A549 (cell line): ENCODE measurements at regions not wholly inside any gene's neighbourhood (a gene's known extent, or its start where the extent isn't known, plus 50 kb on each side); places are given as distances from the start of the nearest gene placed in this dataset.
A peak's percentile ranks its signal among the peaks of the same experiment; 100 is the strongest.

Source experiments
- ATAC-seq, 2 experiments: fragments of 200-7000 bp in 1 of 2; fragments of >200 bp in 1 of 2; cut with Nextera tagmentation in 1 of 2; cut with Tn5 transposase in 1 of 2; 3 replicates each; pipeline versions ENCODE4 v1.8.0 to v1.9.1; 2018 to 2020; ENCODE audit warnings: mild to moderate bottlenecking in 1 of 2, moderate library complexity in 1 of 2
- CTCF ChIA-PET: fragments of 300-600 bp; sonication (Branson Sonifier 250); formaldehyde crosslinking; extraction: SDS; loops from one replicate; lab custom pipeline; 2021; ENCODE audit warnings: antibody characterized with exemption, inconsistent platforms; lab: Yijun Ruan, JAX
- POLR2A ChIA-PET: fragments of 350-600 bp; formaldehyde crosslinking; extraction: SDS; loops from one replicate; lab custom pipeline; 2021; ENCODE audit warnings: antibody characterized with exemption, inconsistent platforms; lab: Yijun Ruan, JAX
- DNase-seq, 2 experiments: peaks; one replicate each; pipeline versions ENCODE4 v3.0.0 to v3.0.0-alpha.2; 2011 to 2016; ENCODE audit warnings: low read depth in 1 of 2, low spot score in 1 of 2
- FAIRE-seq: peaks from 2 replicates; lab custom pipeline; 2011; peaks lifted over from hg19 to GRCh38; lab: Jason Lieb, UNC
- H3K27ac ChIP-seq, 2 experiments: fragments of >200 bp; sonication (Bioruptor Twin); formaldehyde crosslinking; 3 replicates each; pipeline ENCODE4 v1.5.1; 2016 to 2017
- H3K4me1 ChIP-seq: fragments of >200 bp; sonication (Bioruptor Twin); formaldehyde crosslinking; 3 replicates; pipeline ENCODE4 v1.6.1; 2016
- H3K4me2 ChIP-seq: fragments of >200 bp; sonication (Bioruptor Twin); formaldehyde crosslinking; 3 replicates; pipeline ENCODE4 v1.6.1; 2016
- H3K4me3 ChIP-seq: fragments of >200 bp; sonication (Bioruptor Twin); formaldehyde crosslinking; 3 replicates; pipeline ENCODE4 v1.5.1; 2016
- H3K9me3 ChIP-seq: fragments of >200 bp; sonication (Bioruptor Twin); formaldehyde crosslinking; 3 replicates; pipeline ENCODE4 v1.6.1; 2016
- ATOH8 ChIP-seq: fragments of 250-450 bp; sonication (Bioruptor Pico); IDR thresholded peaks from 2 replicates; pipeline ENCODE4 v1.5.0; 2020; ENCODE audit warnings: low read depth, mild to moderate bottlenecking, moderate library complexity
- CBX2 ChIP-seq: fragments of 200-600 bp; sonication (generic); IDR thresholded peaks from 2 replicates; pipeline ENCODE4 v1.6.1; 2016; ENCODE audit warnings: low read depth, mild to moderate bottlenecking, borderline replicate concordance
- CEBPB ChIP-seq, 2 experiments: fragments of >200 bp in 1 of 2; sonication (Bioruptor Twin) in 1 of 2; formaldehyde crosslinking in 1 of 2; IDR thresholded peaks; 2 replicates each; pipeline ENCODE4 v1.6.1; 2012 to 2016
- CHD4 ChIP-seq: fragments of 200-600 bp; sonication (generic); IDR thresholded peaks from 2 replicates; pipeline ENCODE4 v1.6.1; 2016; ENCODE audit warnings: antibody characterized with exemption, mild to moderate bottlenecking, borderline replicate concordance
- CTCF ChIP-seq: fragments of >200 bp; sonication (Bioruptor Twin); formaldehyde crosslinking; IDR thresholded peaks from 3 replicates; pipeline ENCODE4 v1.5.1; 2016
- E2F6 ChIP-seq: IDR thresholded peaks from 2 replicates; pipeline ENCODE4 v1.6.1; 2012; ENCODE audit warnings: low read depth, borderline replicate concordance
- EP300 ChIP-seq, 2 experiments: fragments of >200 bp; sonication (Bioruptor Twin); formaldehyde crosslinking; IDR thresholded peaks; 2 replicates in 1 of 2; 3 replicates in 1 of 2; pipeline ENCODE4 v1.6.1; 2016 to 2017
- FOSB ChIP-seq: fragments of 250-450 bp; sonication (Bioruptor Pico); IDR thresholded peaks from 2 replicates; pipeline ENCODE4 v1.5.0; 2020; ENCODE audit warnings: mild to moderate bottlenecking, moderate library complexity
- GATA3 ChIP-seq: IDR thresholded peaks from 2 replicates; pipeline ENCODE4 v1.6.1; 2012; ENCODE audit warnings: borderline replicate concordance
- HOXB13 ChIP-seq: fragments of 250-450 bp; sonication (Bioruptor Pico); IDR thresholded peaks from 2 replicates; pipeline ENCODE4 v1.5.0; 2020; ENCODE audit warnings: low read depth, mild to moderate bottlenecking, moderate library complexity
- JUN ChIP-seq, 2 experiments: fragments of >200 bp; sonication (Bioruptor Twin); formaldehyde crosslinking; IDR thresholded peaks; 2 replicates in 1 of 2; 3 replicates in 1 of 2; pipeline ENCODE4 v1.6.1; 2016 to 2017
- JUNB ChIP-seq: fragments of >200 bp; sonication (Bioruptor Twin); formaldehyde crosslinking; IDR thresholded peaks from 2 replicates; pipeline ENCODE4 v1.6.1; 2016
- MAX ChIP-seq: IDR thresholded peaks from 2 replicates; pipeline ENCODE4 v1.6.1; 2012
- MAZ ChIP-seq: fragments of 150-350 bp; IDR thresholded peaks from 2 replicates; pipeline ENCODE4 v1.6.1; 2014; ENCODE audit warnings: antibody characterized with exemption, low read depth, low read length, borderline replicate concordance
- MYC ChIP-seq: IDR thresholded peaks from 2 replicates; pipeline ENCODE4 v1.6.1; 2012; ENCODE audit warnings: mild to moderate bottlenecking, inconsistent platforms, low read length, improper control_type of control experiment, borderline replicate concordance
- NFE2L2 ChIP-seq: fragments of 150-350 bp; conservative IDR thresholded peaks from 2 replicates; pipeline ENCODE4 v1.6.1; 2014; ENCODE audit warnings: low read length
- PBX3 ChIP-seq: IDR thresholded peaks from 2 replicates; pipeline ENCODE4 v1.6.1; 2012
- POLR2AphosphoS2 ChIP-seq: conservative IDR thresholded peaks from 2 replicates; pipeline ENCODE4 v1.6.1; 2012; ENCODE audit warnings: low read length, improper control_type of control experiment, inconsistent platforms
- RAD21 ChIP-seq, 2 experiments: fragments of >200 bp in 1 of 2; sonication (Bioruptor Twin) in 1 of 2; formaldehyde crosslinking in 1 of 2; IDR thresholded peaks in 1 of 2; conservative IDR thresholded peaks in 1 of 2; 2 replicates in 1 of 2; 3 replicates in 1 of 2; pipeline ENCODE4 v1.6.1; 2012 to 2018; ENCODE audit warnings: inconsistent platforms in 1 of 2
- RARB ChIP-seq: fragments of 250-450 bp; sonication (Bioruptor Pico); IDR thresholded peaks from 2 replicates; pipeline ENCODE4 v1.8.0; 2021; ENCODE audit warnings: mild to moderate bottlenecking, moderate library complexity
- RFX5 ChIP-seq: fragments of 450-650 bp; IDR thresholded peaks from 2 replicates; pipeline ENCODE4 v1.7.1; 2014; ENCODE audit warnings: antibody characterized with exemption, mild to moderate bottlenecking, moderate library complexity
- RNF2 ChIP-seq: fragments of 200-600 bp; sonication (generic); IDR thresholded peaks from 2 replicates; pipeline ENCODE4 v1.6.1; 2016; ENCODE audit warnings: low read depth, mild to moderate bottlenecking, antibody characterized with exemption, moderate library complexity, borderline replicate concordance
- ZNF302 ChIP-seq: fragments of 250-450 bp; sonication (Bioruptor Pico); IDR thresholded peaks from 2 replicates; pipeline ENCODE4 v1.9.0; 2021; ENCODE audit warnings: inconsistent platforms, mild to moderate bottlenecking, moderate library complexity
- WGBS: methylation state at CpG from one replicate; pipeline ENCODE4 v1.1.6; 2017; ENCODE audit errors: missing lambda C conversion rate; 5-methylcytosine and 5-hydroxymethylcytosine counted together

- no peak overlapping the region for H3K27ac ChIP-seq
- TF ChIP-seq NFE2L2 (no peak), JUN (IDR thresholded peaks at IDR 0.05) (no peak), RFX5 (no peak), EP300 (IDR thresholded peaks at IDR 0.05) (no peak), MAX (no peak), PBX3 (no peak), FOSB (CRISPR knock-in tag) (no peak), RNF2 (no peak)
- H3K9me3 ChIP-seq, result no peaks in the 10 kb centered on the region
- 80% methylated on average over 1 of the region's 1 CpG for WGBS
- DNase-seq (no peak), ATAC-seq (no peak), FAIRE-seq (no peak)
- no peak overlapping the region for H3K4me3 ChIP-seq
- H3K4me1 ChIP-seq, result no peaks in the 10 kb centered on the region
- ChIA-PET CTCF (no interaction called here), POLR2A (no interaction called here)
- H3K4me2 ChIP-seq, result no peak overlapping the region
Observed at GRCh38 chr5:131022811-131023497, 142.1 kb downstream of the HINT1 start.

GRCh38 chr5:131021646-131022045 is 143.4 kb downstream of the HINT1 start:
- ATAC-seq (no peak), FAIRE-seq (no peak), DNase-seq (no peak)
- no peak overlapping the region for H3K4me2 ChIP-seq
- TF ChIP-seq CEBPB (IDR thresholded peaks at IDR 0.05) (peak in 1 of 2 experiments; percentile 18; a peak in 1 of 4 replicates), MAZ (no peak)
- H3K9me3 ChIP-seq, result no peaks in the 10 kb centered on the region
- no peak overlapping the region for H3K27ac ChIP-seq
- ChIA-PET POLR2A (no interaction called here), CTCF (no interaction called here)
- no peak overlapping the region for H3K4me3 ChIP-seq
- H3K4me1 ChIP-seq, result no peaks in the 10 kb centered on the region
- 83% methylated on average over 2 of the region's 2 CpGs for WGBS

GRCh38 chr5:131019601-131020315 is 145.3 kb downstream of the HINT1 start:
- ATAC-seq (peak in 1 of 2 experiments; percentile 38; a peak in 2 of 6 replicates), FAIRE-seq (no peak), DNase-seq (peak in 1 of 2 experiments; percentile 33)
- POLR2A ChIA-PET, result no interaction called here
- H3K4me1 ChIP-seq, result no peaks in the 10 kb centered on the region
- no peak overlapping the region for H3K4me2 ChIP-seq
- H3K9me3 ChIP-seq, result no peaks in the 10 kb centered on the region
- CTCF ChIA-PET, result no interaction called here
- H3K27ac ChIP-seq, result no peak overlapping the region
- WGBS, result 56% methylated on average over 6 of the region's 6 CpGs
- TF ChIP-seq ZNF302, result no peak
- TF ChIP-seq CHD4, result no peak
- no peak for TF ChIP-seq ATOH8 (CRISPR knock-in tag)
- no peak for TF ChIP-seq MAX
- H3K4me3 ChIP-seq, result no peak overlapping the region

GRCh38 chr5:131019111-131019510 is 145.9 kb downstream of the HINT1 start:
- H3K4me3 ChIP-seq, result no peak overlapping the region
- no peaks in the 10 kb centered on the region for H3K4me1 ChIP-seq
- no peak for ATAC-seq
- H3K9me3 ChIP-seq, result no peaks in the 10 kb centered on the region
- 29% methylated on average over 1 of the region's 1 CpG for WGBS
- no peak for FAIRE-seq
- DNase-seq, result no peak
- CTCF ChIA-PET, result no interaction called here
- no peak overlapping the region for H3K4me2 ChIP-seq
- no peak overlapping the region for H3K27ac ChIP-seq
- POLR2A ChIA-PET, result no interaction called here
- TF ChIP-seq GATA3 (no peak), HOXB13 (no peak), CBX2 (no peak), RAD21 (conservative IDR thresholded peaks at IDR 0.05 in 1 of 2, IDR thresholded peaks at IDR 0.05 in 1 of 2) (no peak), E2F6 (no peak), JUNB (no peak), POLR2AphosphoS2 (no peak), CHD4 (no peak), MYC (no peak), RARB (no peak), FOSB (CRISPR knock-in tag) (no peak), ZNF302 (no peak), CTCF (no peak), EP300 (IDR thresholded peaks at IDR 0.05) (no peak), MAX (no peak)
